Tibial nerve (tissue), 4 donors: ENCODE measurements at regions not wholly inside any gene's neighbourhood (a gene's known extent, or its start where the extent isn't known, plus 50 kb on each side); places are given as distances from the start of the nearest gene placed in this dataset.
A peak's percentile ranks its signal among the peaks of the same experiment; 100 is the strongest.
"Not testable (repeated sequence)": the region's sequence is repeated elsewhere in the genome, so short reads cannot be mapped to it uniquely, and the experiment has no call there.

ENCODE experiments used
- DNase-seq, 2 donors: peaks; one replicate each; pipeline ENCODE4 v3.0.0-alpha.2; 2019; ENCODE audit warnings: low spot score in 2 of 2
- H3K27ac ChIP-seq, 4 donors: fragments of 200-600 bp; sonication (generic) in 3 of 4; one replicate each; pipeline ENCODE4 v1.5.1; 2017 to 2019; ENCODE audit warnings: mild to moderate bottlenecking in 1 of 4
- H3K27me3 ChIP-seq, 2 donors: fragments of 200-600 bp; sonication (generic) in 1 of 2; one replicate each; pipeline versions ENCODE4 v1.5.1 to v1.6.0; 2017 to 2019
- H3K36me3 ChIP-seq, 3 donors: fragments of 200-600 bp; sonication (generic); one replicate each; pipeline ENCODE4 v1.5.1; 2018 to 2019
- H3K4me1 ChIP-seq, 4 donors: fragments of 200-600 bp; sonication (generic) in 3 of 4; one replicate each; pipeline ENCODE4 v1.5.1; 2017 to 2019
- H3K4me3 ChIP-seq, 4 donors: fragments of 200-600 bp; sonication (generic) in 3 of 4; one replicate each; pipeline ENCODE4 v1.5.1; 2017 to 2019; ENCODE audit warnings: mild to moderate bottlenecking in 1 of 4, moderate library complexity in 1 of 4
- H3K9me3 ChIP-seq, 4 donors: fragments of 200-600 bp; sonication (generic) in 3 of 4; one replicate each; pipeline ENCODE4 v1.5.1; 2017 to 2019
- EP300 ChIP-seq, 2 donors: sonication (generic); formaldehyde crosslinking; IDR thresholded peaks; one replicate each; pipeline ENCODE4 v1.6.1; 2017; ENCODE audit warnings: antibody characterized with exemption in 2 of 2, mild to moderate bottlenecking in 1 of 2
- POLR2A ChIP-seq, 2 donors: fragments of 450-650 bp; IDR thresholded peaks; one replicate each; pipeline ENCODE4 v1.6.1; 2017; ENCODE audit warnings: antibody characterized with exemption in 2 of 2, mild to moderate bottlenecking in 2 of 2, moderate library complexity in 2 of 2
- WGBS, 2 donors: methylation state at CpG; one replicate each; pipeline ENCODE4 v1.1.5; 2018; 5-methylcytosine and 5-hydroxymethylcytosine counted together
- TF ChIP-seq, protein P1 (sequence below), 5 experiments: fragments of 200-600 bp in 3 of 5; fragments of 450-650 bp in 2 of 5; sonication (generic) in 3 of 5; IDR thresholded peaks; one replicate each; pipeline ENCODE4 v1.5.1; 2016 to 2019; ENCODE audit warnings: antibody characterized with exemption in 5 of 5, mild to moderate bottlenecking in 3 of 5, moderate library complexity in 2 of 5

DNA sequence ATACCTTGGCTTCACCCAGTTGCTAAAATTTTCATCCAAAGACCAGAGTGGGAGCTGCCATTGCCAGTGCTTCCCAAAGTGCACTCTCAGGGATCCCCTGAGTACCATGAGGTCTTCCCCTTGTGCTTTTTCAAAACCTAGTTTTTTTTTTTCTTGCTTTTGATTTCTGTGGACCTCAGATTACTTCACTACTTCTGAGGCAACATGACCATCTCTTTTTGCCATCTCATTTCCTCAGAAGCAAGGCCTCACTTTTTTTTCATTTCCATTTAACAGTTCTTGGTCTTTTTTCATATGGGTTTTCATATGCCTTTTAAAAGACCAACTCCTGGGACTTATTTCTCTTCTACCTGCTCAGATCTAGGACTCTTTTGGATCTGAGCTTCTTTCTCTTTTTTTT lies 64.1 kb upstream of the MMS22L start:
- no peaks in the 10 kb centered on the region for H3K9me3 ChIP-seq
- DNase-seq, result no peak
- no peak for TF ChIP-seq POLR2A (IDR thresholded peaks at IDR 0.05)
- TF ChIP-seq, protein P1, sequence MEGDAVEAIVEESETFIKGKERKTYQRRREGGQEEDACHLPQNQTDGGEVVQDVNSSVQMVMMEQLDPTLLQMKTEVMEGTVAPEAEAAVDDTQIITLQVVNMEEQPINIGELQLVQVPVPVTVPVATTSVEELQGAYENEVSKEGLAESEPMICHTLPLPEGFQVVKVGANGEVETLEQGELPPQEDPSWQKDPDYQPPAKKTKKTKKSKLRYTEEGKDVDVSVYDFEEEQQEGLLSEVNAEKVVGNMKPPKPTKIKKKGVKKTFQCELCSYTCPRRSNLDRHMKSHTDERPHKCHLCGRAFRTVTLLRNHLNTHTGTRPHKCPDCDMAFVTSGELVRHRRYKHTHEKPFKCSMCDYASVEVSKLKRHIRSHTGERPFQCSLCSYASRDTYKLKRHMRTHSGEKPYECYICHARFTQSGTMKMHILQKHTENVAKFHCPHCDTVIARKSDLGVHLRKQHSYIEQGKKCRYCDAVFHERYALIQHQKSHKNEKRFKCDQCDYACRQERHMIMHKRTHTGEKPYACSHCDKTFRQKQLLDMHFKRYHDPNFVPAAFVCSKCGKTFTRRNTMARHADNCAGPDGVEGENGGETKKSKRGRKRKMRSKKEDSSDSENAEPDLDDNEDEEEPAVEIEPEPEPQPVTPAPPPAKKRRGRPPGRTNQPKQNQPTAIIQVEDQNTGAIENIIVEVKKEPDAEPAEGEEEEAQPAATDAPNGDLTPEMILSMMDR (IDR thresholded peaks at IDR 0.05), result no peak
- TF ChIP-seq EP300 (IDR thresholded peaks at IDR 0.05), result no peak
- H3K27me3 ChIP-seq, result no peaks in the 10 kb centered on the region
- H3K27ac ChIP-seq, result no peak overlapping the region
- no peak overlapping the region for H3K4me3 ChIP-seq
- H3K4me1 ChIP-seq, result no peaks in the 10 kb centered on the region
- H3K36me3 ChIP-seq, result no peaks in the 10 kb centered on the region

DNA sequence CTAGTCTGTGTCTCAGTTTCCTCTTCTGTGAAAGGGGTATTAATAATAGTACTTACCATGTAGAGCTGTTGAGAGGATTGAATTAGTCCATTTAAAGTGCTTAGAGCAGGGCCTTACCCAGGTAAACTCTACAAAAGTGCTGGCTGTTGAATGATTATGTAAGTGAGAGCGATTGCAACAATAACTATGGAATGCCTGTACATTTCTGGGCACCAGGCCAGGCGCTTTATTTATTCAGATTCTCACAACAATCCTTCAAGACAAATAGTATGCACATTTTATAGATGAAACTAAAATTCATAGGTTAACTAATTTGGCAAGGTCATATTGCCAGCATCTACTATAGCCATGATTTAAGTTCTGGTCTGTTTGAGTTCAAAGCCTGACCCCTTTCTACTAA lies 78.3 kb upstream of the MMS22L start:
- H3K9me3 ChIP-seq, result no peaks in the 10 kb centered on the region
- TF ChIP-seq, protein P1 (IDR thresholded peaks at IDR 0.05), result no peak
- TF ChIP-seq POLR2A (IDR thresholded peaks at IDR 0.05), result no peak
- no peak for TF ChIP-seq EP300 (IDR thresholded peaks at IDR 0.05)

DNA sequence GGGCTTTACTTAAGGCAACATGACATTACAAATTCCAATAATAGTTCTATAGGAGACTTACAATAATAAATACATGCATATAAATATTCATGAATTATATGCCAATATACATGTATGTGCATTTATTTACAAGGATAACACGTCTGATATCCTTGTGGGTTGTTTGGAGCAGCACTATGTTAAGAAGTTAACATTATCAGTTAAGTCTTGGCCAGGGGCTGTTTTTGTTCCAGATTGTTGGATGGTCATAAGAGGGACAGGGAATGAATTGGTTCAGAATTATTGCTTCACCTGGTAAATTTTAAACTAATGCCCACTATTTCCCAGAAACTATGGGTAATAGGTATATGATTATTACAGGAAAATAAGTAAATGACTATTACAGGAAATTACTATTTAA lies 81.3 kb upstream of the MMS22L start:
- H3K27ac ChIP-seq, result no peak overlapping the region
- DNase-seq, result no peak
- no peaks in the 10 kb centered on the region for H3K36me3 ChIP-seq
- no peaks in the 10 kb centered on the region for H3K27me3 ChIP-seq
- H3K4me1 ChIP-seq, result no peaks in the 10 kb centered on the region
- no peaks in the 10 kb centered on the region for H3K9me3 ChIP-seq
- no peak overlapping the region for H3K4me3 ChIP-seq
- 71 to 77% methylated on average over 1 of the region's 1 CpG for WGBS, 2 donors
- TF ChIP-seq, protein P1 (IDR thresholded peaks at IDR 0.05), result no peak
- TF ChIP-seq POLR2A (IDR thresholded peaks at IDR 0.05) (no peak), EP300 (IDR thresholded peaks at IDR 0.05) (no peak)

More for the DNA sequence above, 78.3 kb upstream of the MMS22L start:
- Histone ChIP-seq H3K27me3 (no peaks in the 10 kb centered on the region), H3K4me3 (no peak overlapping the region), H3K36me3 (no peaks in the 10 kb centered on the region), H3K4me1 (no peaks in the 10 kb centered on the region), H3K27ac (no peak overlapping the region)
- 46 to 58% methylated on average over 2 of the region's 2 CpGs for WGBS, 2 donors
- DNase-seq, result no peak

DNA sequence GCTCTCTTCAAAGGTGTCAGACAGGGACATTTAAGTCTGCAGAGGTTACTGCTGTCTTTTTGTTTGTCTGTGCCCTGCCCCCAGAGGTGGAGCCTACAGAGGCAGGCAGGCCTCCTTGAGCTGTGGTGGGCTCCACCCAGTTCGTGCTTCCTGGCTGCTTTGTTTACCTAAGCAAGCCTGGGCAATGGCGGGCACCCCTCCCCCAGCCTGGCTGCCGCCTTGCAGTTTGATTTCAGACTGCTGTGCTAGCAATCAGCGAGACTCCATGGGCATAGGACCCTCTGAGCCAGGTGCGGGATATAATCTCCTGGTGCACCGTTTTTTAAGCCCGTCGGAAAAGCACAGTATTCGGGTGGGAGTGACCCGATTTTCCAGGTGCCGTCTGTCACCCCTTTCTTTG lies 99.1 kb upstream of the MMS22L start:
- peaks cover 0 to 10% (median 0%) of the 10 kb centered on the region in 4 donors for H3K9me3 ChIP-seq
- not testable (repeated sequence) for DNase-seq, H3K27me3 ChIP-seq, H3K36me3 ChIP-seq, H3K4me1 ChIP-seq, H3K27ac ChIP-seq, H3K4me3 ChIP-seq
- 89 to 90% methylated on average over 10 of the region's 11 CpGs for WGBS, 2 donors

DNA sequence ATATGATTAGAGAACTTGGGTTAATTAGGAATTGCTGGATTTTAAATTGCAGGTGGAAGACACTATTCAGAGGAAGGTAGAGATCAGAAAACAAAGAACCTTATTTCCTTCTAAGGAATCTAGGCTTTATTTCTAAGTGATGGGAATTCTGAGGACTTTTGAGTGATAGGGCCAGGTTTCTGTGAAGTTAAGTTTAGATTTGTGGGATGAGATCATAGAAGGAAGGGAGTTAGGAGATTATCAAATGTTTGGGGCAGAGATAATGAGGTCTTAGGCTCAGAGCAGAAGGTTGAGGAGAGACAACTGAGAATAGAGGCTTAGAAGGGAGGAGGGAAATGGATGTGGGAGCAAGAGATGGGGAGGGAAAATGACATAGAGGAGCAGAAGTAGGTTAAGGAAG lies 109.7 kb upstream of the MMS22L start:
- Histone ChIP-seq H3K36me3 (no peaks in the 10 kb centered on the region), H3K27me3 (no peaks in the 10 kb centered on the region), H3K4me1 (no peaks in the 10 kb centered on the region), H3K27ac (no peak overlapping the region), H3K4me3 (no peak overlapping the region), H3K9me3 (no peaks in the 10 kb centered on the region)
- no peak for DNase-seq
- TF ChIP-seq, protein P1 (IDR thresholded peaks at IDR 0.05), result no peak
- TF ChIP-seq EP300 (IDR thresholded peaks at IDR 0.05) (no peak), POLR2A (IDR thresholded peaks at IDR 0.05) (no peak)

DNA sequence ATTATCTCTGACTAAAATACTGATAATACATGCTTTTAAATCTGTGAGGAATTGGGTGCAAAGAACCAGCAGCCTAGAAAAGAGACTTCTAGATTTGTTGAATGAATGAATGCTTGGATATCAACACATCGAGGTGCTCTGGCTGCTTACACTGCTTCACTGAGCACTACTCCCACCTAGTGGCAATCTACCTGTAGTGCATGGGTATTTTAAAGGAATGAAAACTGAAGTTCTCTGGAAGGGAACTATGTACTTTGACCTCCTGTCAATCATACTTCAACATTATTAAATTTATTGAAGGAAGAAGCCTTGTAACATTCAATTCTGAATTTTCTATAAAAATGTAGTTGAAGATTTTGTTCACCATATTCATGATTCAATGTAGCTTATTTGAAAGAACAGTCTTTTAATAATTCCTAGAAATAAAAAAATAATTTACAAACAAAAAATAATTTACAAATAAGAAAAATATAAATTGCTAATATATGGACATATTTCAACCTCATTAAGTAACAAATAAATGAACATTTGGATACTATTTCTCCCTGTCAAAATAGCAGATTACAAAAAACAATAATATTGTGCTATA lies 111.2 kb upstream of the MMS22L start:
- Histone ChIP-seq H3K27ac (no peak overlapping the region), H3K4me1 (no peaks in the 10 kb centered on the region), H3K9me3 (no peaks in the 10 kb centered on the region), H3K36me3 (no peaks in the 10 kb centered on the region), H3K4me3 (no peak overlapping the region), H3K27me3 (no peaks in the 10 kb centered on the region)
- TF ChIP-seq POLR2A (IDR thresholded peaks at IDR 0.05), result no peak
- no peak for TF ChIP-seq EP300 (IDR thresholded peaks at IDR 0.05)
- TF ChIP-seq, protein P1 (IDR thresholded peaks at IDR 0.05), result peak; percentile 70 to 79 (median 71)
- DNase-seq, result peak in 1 of 2 donors; percentile 74
- WGBS, 2 donors, result 0% methylated on average over 1 of the region's 1 CpG
